ENCODE measurements at regions not wholly inside any gene's neighbourhood (a gene's known extent, or its start where the extent isn't known, plus 50 kb on each side); places are given as distances from the start of the nearest gene placed in this dataset.

DNA sequence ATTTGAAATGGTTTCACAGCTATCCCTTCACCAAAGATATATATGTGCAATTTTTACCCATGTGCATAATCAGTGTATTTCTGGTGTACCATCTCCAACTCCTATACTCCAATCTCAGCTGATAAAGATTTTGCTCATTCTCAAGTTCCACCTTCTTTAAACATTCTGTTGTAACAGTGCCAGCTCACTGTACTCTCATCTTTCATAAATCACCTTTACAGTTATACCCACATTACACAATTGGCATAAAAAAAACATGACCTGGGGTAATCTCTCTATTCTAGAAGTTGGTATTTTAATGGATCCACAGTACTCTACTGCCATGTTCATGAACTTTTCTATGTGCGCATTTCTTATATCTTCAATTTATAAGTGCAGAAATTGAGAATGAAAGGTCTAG is 339.9 kb upstream of the DPH6 start:
- TF ChIP-seq TAF1 (IDR thresholded peaks at IDR 0.05; ENCODE audit: borderline replicate concordance, low read depth, low read length) (no peak), POLR2A (IDR thresholded peaks at IDR 0.05; ENCODE audit: low read depth, low read length) (no peak), POLR2AphosphoS5 (IDR thresholded peaks at IDR 0.05; ENCODE audit: low read depth, low read length) (no peak)
